ENCODE measurements at regions not wholly inside any gene's neighbourhood (a gene's known extent, or its start where the extent isn't known, plus 50 kb on each side); places are given as distances from the start of the nearest gene placed in this dataset.

DNA sequence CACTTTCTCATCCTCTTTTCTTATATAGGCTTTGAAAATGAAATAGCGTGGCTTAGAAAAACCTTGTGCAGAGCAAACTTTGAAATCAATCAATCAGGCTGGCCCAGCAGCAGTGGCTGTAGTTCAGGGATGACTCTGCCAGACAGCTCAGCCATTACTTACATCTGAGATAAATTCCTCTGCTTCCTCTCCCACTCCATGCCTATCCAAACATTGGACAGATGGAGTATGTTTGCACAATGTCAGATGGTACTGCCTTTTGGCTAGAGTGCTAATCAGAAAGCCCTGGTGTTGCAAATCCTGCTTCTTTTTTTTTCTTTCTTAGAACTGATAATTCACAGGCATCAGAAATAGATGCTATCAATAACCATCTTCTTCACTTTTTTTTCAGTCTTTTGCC lies 1065.1 kb downstream of the AGBL1 start:
- TF ChIP-seq, protein P1, sequence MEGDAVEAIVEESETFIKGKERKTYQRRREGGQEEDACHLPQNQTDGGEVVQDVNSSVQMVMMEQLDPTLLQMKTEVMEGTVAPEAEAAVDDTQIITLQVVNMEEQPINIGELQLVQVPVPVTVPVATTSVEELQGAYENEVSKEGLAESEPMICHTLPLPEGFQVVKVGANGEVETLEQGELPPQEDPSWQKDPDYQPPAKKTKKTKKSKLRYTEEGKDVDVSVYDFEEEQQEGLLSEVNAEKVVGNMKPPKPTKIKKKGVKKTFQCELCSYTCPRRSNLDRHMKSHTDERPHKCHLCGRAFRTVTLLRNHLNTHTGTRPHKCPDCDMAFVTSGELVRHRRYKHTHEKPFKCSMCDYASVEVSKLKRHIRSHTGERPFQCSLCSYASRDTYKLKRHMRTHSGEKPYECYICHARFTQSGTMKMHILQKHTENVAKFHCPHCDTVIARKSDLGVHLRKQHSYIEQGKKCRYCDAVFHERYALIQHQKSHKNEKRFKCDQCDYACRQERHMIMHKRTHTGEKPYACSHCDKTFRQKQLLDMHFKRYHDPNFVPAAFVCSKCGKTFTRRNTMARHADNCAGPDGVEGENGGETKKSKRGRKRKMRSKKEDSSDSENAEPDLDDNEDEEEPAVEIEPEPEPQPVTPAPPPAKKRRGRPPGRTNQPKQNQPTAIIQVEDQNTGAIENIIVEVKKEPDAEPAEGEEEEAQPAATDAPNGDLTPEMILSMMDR (IDR thresholded peaks at IDR 0.05 in 8 of 11, conservative IDR thresholded peaks at IDR 0.05 in 3 of 11) = no peak
- TF ChIP-seq POLR2A (IDR thresholded peaks at IDR 0.05) (no peak), POLR2AphosphoS5 (IDR thresholded peaks at IDR 0.05) (no peak)
